ENCODE measurements at regions not wholly inside any gene's neighbourhood (a gene's known extent, or its start where the extent isn't known, plus 50 kb on each side); places are given as distances from the start of the nearest gene placed in this dataset.

- no peak for DNase-seq (ENCODE audit: low read depth, low spot score)
- H3K27ac ChIP-seq = no peak overlapping the region
These were observed 162.5 kb upstream of the AFF2 start for GRCh38 chrX:148337873-148338272.

GRCh38 chrX:148354916-148355315, 145.5 kb upstream of the AFF2 start:
- no peak for DNase-seq (ENCODE audit: low read depth, low spot score)
- no peak overlapping the region for H3K27ac ChIP-seq

DNA sequence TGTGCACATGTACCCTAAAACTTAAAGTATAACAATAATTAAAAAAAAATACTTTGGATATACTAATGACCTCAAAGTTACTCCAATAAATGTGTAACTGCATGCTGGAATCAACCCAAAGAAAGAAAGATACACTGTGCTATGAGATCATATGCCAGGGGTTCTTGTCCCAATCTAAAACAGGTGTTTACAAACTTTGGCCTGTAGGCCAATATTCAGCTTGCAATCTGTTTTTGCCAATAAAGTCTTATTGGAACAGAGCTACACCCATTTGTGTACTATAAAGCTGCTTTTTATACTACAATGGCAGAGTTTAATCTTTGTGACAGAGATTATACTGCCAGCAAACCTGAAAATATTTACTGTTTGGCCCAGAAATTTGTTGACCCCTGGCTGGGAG, 138.8 kb upstream of the AFF2 start:
- H3K27ac ChIP-seq = no peak overlapping the region
- no peak for DNase-seq (ENCODE audit: low read depth, low spot score)

DNA sequence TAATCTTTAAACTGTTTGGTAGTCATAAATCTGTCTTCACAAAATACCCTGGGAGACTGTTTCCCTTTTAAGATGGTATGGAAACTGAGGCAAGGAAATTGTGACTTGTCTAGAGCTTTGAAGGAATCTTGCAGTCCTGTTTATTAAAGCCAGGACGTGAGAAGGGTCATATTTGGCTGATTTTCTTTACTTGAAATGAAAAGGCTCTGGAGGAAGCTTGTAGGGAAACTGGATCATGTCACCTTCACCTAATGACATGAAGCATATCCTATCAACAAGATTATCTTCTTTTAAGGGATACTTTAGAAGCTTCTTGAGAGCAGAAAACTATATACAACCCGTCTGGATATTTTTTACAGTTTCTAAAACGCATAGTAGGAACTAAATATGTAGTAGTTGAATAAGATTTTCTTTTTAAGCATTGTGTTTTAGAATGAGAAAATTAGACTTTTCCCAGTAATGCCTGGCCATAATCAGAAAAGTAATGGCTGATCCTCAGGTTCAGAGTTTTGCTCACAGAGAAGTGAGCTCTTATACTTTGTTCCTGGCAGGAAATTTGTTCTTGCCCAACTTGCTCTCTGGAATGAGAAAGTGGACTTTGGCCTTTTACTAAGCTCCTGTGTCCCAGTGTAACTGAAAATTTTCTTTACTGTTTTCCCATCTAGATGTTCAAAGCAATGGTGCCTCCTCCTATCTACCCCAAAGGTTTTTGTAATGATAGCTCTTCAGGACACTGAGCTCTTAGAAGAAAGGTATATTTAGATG, 136.8 kb upstream of the AFF2 start:
- H3K27ac ChIP-seq = no peak overlapping the region
- no peak for DNase-seq (ENCODE audit: low read depth, low spot score)

DNA sequence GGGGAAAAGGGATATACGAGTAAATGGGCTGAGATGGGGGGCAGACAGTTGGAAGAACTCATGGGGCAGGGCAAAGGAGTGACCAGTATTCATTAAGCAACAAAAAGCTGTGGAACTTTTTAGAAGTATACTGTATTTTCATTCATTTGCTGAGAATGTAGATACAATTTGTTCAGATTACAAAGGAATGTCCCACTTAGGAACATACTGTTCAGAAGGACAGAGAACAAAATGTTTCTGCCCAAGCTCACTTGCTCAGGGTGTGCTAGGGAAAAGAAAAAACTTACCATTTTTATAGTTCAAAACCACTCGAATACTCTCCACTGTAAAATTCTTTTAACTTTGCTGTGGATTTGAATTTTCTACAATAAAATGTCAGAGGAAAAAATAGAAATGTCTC, 135.2 kb upstream of the AFF2 start:
- H3K27ac ChIP-seq = no peak overlapping the region
- no peak for DNase-seq (ENCODE audit: low read depth, low spot score)

GRCh38 chrX:148371291-148371690, 129.1 kb upstream of the AFF2 start:
- no peak for DNase-seq (ENCODE audit: low read depth, low spot score)

GRCh38 chrX:148372925-148373324, 127.5 kb upstream of the AFF2 start:
- no peak overlapping the region for H3K27ac ChIP-seq
- DNase-seq (ENCODE audit: low read depth, low spot score) = no peak

More at GRCh38 chrX:148371291-148371690, 129.1 kb upstream of the AFF2 start:
- no peak overlapping the region for H3K27ac ChIP-seq

DNA sequence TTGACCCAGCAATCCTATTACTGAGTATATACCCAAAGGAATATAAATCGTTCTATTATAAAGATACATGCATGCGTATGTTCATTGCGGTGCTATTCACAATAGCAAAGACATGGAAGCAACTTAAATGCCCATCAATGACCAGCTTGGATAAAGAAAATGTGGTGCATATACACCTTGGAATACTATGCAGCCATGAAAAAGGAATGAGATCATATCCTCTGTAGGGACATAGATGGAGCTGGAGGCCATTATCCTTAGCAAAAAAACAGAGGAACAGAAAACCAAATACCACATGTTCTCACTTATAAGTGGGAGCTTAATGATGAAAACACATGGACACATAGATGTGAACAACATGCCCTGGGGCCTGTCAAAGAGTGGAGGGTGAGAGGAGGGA, 124.1 kb upstream of the AFF2 start:
- no peak for DNase-seq (ENCODE audit: low read depth, low spot score)
- no peak overlapping the region for H3K27ac ChIP-seq

GRCh38 chrX:148380107-148380506, 120.3 kb upstream of the AFF2 start:
- no peak for DNase-seq (ENCODE audit: low read depth, low spot score)
- no peak overlapping the region for H3K27ac ChIP-seq

DNA sequence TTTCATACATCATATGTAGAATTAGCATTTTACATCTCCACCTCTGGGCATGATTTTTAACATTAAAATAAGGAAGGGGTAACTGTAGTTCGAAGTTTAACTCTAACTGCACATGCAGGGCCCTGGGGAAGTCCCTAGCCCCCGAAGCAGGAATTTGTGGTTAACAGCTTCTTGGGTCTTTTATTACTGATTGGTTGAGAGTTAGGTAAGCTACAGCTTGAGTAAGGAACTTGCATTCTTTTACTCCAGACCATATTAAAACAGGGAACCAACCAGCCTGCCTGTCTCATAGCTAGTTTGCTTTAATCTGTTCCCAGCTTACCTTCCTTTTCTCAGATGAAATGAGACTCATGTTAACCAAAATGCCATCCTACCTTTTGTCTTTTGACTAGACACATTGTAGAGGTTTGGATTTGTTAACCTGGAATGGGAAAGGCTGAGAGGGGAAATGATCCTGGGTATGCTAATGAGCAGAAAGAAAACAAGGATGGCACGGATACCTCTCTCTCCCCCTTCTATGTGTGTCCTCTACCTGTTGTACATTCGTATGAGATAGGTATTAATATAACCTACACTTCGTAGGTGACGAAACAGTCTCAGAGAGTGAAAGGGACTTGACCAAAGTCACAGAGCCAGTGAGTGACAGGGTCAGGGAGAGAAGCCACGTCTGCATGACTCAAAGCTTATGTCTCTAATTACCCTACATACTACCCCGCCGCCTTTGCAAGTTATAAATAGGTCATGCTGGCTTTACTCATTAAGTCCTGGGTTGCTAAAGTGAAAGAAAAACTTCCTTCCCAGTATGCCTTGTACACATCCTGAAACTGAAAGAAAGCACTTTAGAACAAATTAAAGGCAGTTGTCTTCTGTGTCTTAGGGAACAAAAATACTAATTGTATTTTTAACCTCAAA, 119.5 kb upstream of the AFF2 start:
- DNase-seq (ENCODE audit: low read depth, low spot score) = no peak

GRCh38 chrX:148381603-148382002, 118.8 kb upstream of the AFF2 start:
- no peak for DNase-seq (ENCODE audit: low read depth, low spot score)
- no peak overlapping the region for H3K27ac ChIP-seq

More for the DNA sequence above, 119.5 kb upstream of the AFF2 start:
- H3K27ac ChIP-seq = no peak overlapping the region

GRCh38 chrX:148382983-148383382, 117.4 kb upstream of the AFF2 start:
- no peak overlapping the region for H3K27ac ChIP-seq
- DNase-seq (ENCODE audit: low read depth, low spot score) = no peak

DNA sequence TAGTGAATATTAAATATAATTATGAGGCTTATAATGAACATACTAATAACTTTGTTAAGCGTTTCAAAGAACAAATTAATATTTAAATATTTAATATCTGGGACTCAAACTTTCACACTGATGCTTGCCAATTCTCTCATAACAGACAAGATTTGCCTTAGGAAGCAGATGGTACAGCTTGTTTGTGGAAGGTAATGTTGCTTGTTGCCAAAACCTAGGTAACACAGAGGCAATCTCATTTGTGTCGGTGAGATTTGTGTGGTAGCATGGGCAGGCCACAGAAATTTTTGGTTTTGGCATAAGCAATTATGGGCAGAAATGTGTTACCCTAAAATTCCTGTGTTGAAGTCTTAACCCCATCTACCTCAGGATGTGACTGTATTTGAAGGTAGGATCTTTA, 114.9 kb upstream of the AFF2 start:
- DNase-seq (ENCODE audit: low read depth, low spot score) = no peak

DNA sequence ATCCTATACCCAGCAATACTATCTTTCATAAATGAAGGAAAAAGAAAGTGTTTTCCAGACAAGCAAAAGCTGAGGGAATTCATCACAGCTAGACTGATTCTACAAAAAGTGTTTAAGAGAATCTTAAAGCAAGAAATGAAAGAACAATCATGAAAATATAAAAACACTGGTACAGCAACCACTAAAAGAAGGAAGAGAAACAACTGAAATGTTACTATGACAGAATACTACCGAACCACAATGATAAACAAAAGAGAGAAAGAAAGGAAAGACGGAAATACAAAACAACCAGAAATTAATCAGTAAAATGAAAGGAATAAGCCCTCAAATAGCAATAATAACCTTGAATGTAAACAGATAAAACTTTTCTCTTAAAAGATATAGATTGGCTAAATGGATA, 110.8 kb upstream of the AFF2 start:
- no peak for DNase-seq (ENCODE audit: low read depth, low spot score)
- no peak overlapping the region for H3K27ac ChIP-seq

More for the DNA sequence above, 114.9 kb upstream of the AFF2 start:
- H3K27ac ChIP-seq = no peak overlapping the region

- DNase-seq (ENCODE audit: low read depth, low spot score) = no peak
- H3K27ac ChIP-seq = no peak overlapping the region
These were observed 88.4 kb upstream of the AFF2 start for GRCh38 chrX:148412006-148412405.

DNA sequence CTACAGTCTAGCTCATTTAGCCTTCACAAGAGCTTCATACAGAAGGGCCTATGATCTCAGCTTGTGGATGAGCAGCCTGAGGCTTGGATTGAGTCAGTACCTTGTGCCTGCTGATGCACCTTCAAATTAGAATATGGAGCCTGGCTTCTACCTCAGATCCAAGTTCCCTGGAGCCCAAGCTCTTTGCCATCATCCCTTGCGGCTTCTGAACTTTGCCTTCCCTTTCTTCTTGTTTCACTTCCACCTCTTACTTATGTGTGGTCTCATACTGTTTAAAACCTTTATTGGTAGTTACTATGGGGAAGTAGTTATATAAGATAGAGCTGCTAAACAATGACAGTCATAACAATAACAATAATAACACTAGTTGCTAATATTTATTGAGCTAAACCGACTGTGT, 84.3 kb upstream of the AFF2 start:
- DNase-seq (ENCODE audit: low read depth, low spot score) = no peak
- no peak overlapping the region for H3K27ac ChIP-seq

GRCh38 chrX:148416931-148417330, 83.5 kb upstream of the AFF2 start:
- no peak for DNase-seq (ENCODE audit: low read depth, low spot score)
- no peak overlapping the region for H3K27ac ChIP-seq

- no peak overlapping the region for H3K27ac ChIP-seq
- DNase-seq (ENCODE audit: low read depth, low spot score) = no peak
These were observed 82.5 kb upstream of the AFF2 start for GRCh38 chrX:148417934-148418333.

- no peak overlapping the region for H3K27ac ChIP-seq
- DNase-seq (ENCODE audit: low read depth, low spot score) = no peak
These were observed 77.9 kb upstream of the AFF2 start for GRCh38 chrX:148422526-148422925.

- H3K27ac ChIP-seq = no peak overlapping the region
- DNase-seq (ENCODE audit: low read depth, low spot score) = no peak
These were observed 75.8 kb upstream of the AFF2 start for GRCh38 chrX:148424570-148424969.

DNA sequence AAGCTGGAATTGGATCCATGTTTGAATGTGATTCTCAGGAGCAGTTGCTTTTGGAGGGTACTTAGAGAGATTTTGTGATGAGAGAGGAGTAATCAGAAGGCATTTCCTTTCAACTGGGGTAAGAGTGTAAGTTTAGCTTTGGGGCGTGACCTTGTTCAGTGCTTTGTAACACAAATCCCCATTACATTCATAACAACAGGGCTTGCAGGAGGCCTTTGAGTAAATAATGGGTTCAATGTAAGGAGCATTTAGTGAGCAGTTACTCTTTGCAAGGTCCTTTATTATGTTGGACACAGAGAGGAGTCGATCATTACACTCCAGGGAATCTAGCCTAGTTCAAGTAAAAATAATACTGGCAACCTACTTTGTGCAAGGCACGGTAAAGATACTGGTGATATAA, 74.0 kb upstream of the AFF2 start:
- DNase-seq (ENCODE audit: low read depth, low spot score) = no peak
- no peak overlapping the region for H3K27ac ChIP-seq
